ENCODE measurements at regions not wholly inside any gene's neighbourhood (a gene's known extent, or its start where the extent isn't known, plus 50 kb on each side); places are given as distances from the start of the nearest gene placed in this dataset.
A peak's percentile ranks its signal among the peaks of the same experiment; 100 is the strongest.

DNA sequence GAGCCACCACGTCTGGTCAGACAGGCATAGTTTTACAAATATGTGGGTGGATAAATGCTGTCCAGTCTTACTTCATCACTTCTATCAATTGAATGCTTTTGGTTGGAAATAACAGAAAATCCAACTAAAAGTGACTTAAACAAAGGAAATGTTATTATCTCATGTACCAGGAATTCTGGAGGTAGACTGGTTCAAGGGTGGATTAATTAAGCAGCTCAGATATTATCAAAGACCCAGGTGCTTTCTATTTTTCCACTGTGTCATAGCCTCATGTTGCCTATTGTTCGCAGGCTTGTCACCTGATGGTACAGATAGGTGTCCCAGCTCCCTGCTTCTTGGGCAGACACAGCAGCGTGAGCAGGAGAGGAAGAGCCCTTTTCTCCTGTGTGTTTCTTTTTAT, 156.1 kb upstream of the CTBP2 start:
- Histone ChIP-seq H3K27me3 (no peaks in the 10 kb centered on the region), H3K36me3 (no peaks in the 10 kb centered on the region), H3K27ac (no peak overlapping the region), H3K4me1 (no peaks in the 10 kb centered on the region), H3K4me3 (no peak overlapping the region), H3K9me3 (replicated peaks) (no peaks in the 10 kb centered on the region)
- DNase-seq: no peak

DNA sequence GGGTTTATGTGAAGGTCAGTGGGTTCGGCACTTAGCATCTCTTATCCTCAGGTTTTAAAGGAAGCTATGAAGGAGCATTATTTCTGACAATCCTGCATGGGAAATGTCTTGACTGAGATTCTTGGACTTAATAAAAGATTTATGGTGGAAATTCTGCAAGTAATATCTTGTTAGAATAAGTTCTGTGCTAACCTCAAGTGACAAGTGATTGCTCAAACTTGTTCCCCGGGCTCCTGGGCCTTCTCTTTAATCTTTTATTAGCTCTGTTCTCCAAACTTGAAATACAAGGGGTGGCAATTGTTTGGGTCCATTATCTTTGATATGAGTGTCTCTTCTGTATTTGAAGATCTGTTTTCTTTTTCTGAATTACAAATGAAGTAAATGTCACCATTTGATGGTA, 140.6 kb upstream of the CTBP2 start:
- H3K4me1 ChIP-seq: no peaks in the 10 kb centered on the region
- DNase-seq: no peak

DNA sequence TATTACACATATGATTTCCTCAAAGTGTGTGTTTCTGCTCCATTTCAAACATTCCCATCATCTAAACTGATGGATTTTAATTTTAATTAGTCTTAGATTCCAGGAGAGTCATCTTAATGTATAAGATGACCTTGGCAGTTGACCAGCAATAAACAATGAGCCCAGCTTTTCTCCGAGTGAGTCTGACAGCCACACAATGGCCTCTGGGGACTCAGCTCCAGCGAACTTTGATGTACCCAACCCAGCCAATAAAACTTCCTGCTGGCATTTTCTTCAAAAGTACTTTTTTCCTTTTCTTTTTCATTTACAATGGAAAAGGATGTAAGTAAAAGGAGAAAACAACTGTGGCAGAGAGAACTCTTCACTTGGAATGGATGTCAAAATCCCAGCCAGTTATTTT, 139.1 kb upstream of the CTBP2 start:
- H3K4me3 ChIP-seq: no peak overlapping the region
- no peaks in the 10 kb centered on the region for H3K4me1 ChIP-seq
- no peaks in the 10 kb centered on the region for H3K9me3 ChIP-seq (replicated peaks)
- no peaks in the 10 kb centered on the region for H3K27me3 ChIP-seq
- no peak for DNase-seq
- no peak overlapping the region for H3K27ac ChIP-seq
- no peaks in the 10 kb centered on the region for H3K36me3 ChIP-seq

More for the DNA sequence above, 140.6 kb upstream of the CTBP2 start:
- Histone ChIP-seq H3K27me3 (no peaks in the 10 kb centered on the region), H3K4me3 (no peak overlapping the region), H3K27ac (no peak overlapping the region), H3K36me3 (no peaks in the 10 kb centered on the region), H3K9me3 (replicated peaks) (no peaks in the 10 kb centered on the region)

DNA sequence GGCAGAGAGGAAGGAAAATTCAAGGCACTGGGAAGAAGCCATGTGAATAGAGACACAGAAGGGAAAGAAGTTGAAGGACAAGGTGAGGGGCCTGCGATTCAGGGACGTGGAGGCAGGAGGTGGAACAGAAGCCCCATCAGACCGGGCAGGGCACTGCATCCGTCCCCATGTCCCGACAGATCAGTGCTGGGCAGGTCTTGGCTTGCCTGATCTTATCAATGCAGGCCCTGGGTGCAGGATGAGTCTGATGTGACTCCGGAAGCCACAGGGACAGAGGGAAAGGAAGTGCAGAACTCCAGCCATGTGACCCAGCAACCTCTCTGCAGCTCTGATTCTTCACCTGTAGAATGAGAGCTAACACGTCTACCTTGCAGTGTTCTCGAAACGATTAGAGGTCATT, 136.2 kb upstream of the CTBP2 start:
- Histone ChIP-seq H3K4me1 (no peaks in the 10 kb centered on the region), H3K9me3 (replicated peaks) (no peaks in the 10 kb centered on the region), H3K27me3 (no peaks in the 10 kb centered on the region), H3K27ac (no peak overlapping the region), H3K4me3 (no peak overlapping the region), H3K36me3 (no peaks in the 10 kb centered on the region)
- no peak for DNase-seq

DNA sequence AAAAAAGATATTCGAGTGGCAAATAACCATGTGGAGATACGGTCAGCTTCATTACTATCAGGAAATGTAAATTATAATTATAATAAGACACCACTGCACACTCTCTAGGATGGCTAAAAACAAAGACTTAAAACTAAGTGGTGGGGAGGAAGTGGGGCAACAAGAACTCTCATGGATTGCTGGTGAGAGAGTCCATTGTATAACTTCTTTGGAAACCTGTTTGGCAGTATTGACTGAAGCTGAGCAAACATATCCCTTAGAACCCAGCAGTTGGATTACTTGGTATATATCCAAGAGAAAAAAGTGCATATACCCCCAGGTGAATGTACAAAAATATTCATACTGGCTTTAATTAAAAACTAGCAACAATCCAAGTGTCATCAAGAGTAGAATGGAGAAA, 133.7 kb upstream of the CTBP2 start:
- no peak for DNase-seq
- Histone ChIP-seq H3K4me1 (no peaks in the 10 kb centered on the region), H3K27ac (no peak overlapping the region), H3K4me3 (no peak overlapping the region), H3K27me3 (no peaks in the 10 kb centered on the region), H3K9me3 (replicated peaks) (no peaks in the 10 kb centered on the region), H3K36me3 (no peaks in the 10 kb centered on the region)

DNA sequence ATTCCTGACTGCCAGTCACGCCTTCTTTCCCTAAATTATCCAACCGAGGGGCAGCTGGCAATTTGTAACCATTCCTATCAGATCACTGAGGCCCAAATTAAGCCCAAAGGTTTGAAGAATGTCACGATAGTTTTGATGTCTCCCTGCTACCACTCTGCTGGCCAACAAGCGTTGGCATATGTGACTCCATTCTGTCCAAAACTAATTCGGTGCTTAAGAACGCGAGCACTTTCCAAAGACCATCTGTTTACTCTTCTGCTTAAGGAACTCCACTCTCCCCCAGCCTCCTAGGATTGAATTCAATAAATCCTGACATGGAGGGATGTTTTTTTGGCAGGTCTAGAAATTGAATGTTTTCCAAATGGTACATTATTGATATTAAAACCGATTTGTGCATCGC, 131.5 kb upstream of the CTBP2 start:
- Histone ChIP-seq H3K36me3 (no peaks in the 10 kb centered on the region), H3K27ac (no peak overlapping the region), H3K9me3 (replicated peaks) (no peaks in the 10 kb centered on the region), H3K27me3 (no peaks in the 10 kb centered on the region), H3K4me3 (no peak overlapping the region), H3K4me1 (no peaks in the 10 kb centered on the region)
- no peak for DNase-seq

DNA sequence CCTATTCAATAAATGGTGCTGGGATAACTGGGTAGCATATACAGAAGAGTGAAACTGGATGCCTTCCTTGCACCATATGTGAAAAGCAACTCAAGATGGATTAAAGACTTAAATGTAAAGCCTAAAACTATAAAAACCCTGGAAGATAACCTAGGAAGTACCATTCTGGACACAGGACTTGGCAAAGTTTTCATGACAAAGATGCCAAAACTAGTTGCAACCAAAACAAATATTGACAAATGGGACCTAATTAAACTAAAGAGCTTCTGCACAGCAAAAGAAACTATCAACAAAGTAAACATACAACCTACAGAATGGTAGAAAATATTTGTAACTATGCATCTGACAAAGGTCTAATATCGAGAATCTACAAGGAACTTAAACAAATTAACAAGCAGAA, 129.1 kb upstream of the CTBP2 start:
- Histone ChIP-seq H3K27ac (no peak overlapping the region), H3K9me3 (replicated peaks) (no peaks in the 10 kb centered on the region), H3K4me3 (no peak overlapping the region), H3K4me1 (no peaks in the 10 kb centered on the region), H3K36me3 (no peaks in the 10 kb centered on the region), H3K27me3 (no peaks in the 10 kb centered on the region)
- DNase-seq: no peak

DNA sequence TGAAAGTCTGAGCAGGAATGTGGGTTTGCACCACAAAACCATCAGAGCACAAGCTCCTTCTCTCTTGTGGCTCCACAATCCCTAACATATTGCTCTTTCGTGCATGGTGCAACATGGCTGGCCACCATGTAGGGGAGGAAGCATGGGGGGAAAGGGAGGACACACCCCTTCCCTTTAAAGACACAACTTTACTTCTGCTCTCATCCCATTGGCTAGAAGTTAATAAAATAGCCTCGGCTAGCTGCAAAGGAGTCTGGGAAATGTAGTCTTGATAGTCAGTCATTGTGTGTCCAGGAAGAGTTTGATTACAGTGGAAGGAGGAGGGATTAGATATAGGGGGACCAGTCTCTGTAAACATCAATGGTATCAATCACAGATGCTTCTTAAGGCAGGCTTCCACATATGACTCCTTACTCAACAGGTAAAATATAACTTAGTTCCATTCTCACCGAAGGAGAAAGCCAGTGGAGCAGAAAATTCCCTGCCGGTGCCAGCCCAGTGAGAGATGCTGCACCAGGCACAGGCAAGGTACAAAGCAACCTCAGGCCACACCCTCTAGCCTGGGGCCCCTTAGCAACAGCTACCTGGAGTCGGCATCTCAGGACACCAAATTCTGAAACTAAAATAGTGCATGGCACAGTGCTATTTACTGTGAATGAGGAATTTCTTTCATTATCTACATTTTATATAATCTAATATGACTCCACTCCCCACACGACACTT, 124.7 kb upstream of the CTBP2 start:
- no peaks in the 10 kb centered on the region for H3K9me3 ChIP-seq (replicated peaks)
- DNase-seq: peak in 1 of 2 experiments; percentile 29
- no peaks in the 10 kb centered on the region for H3K4me1 ChIP-seq
- no peak overlapping the region for H3K4me3 ChIP-seq
- H3K27me3 ChIP-seq: no peaks in the 10 kb centered on the region
- H3K36me3 ChIP-seq: no peaks in the 10 kb centered on the region
- no peak overlapping the region for H3K27ac ChIP-seq

DNA sequence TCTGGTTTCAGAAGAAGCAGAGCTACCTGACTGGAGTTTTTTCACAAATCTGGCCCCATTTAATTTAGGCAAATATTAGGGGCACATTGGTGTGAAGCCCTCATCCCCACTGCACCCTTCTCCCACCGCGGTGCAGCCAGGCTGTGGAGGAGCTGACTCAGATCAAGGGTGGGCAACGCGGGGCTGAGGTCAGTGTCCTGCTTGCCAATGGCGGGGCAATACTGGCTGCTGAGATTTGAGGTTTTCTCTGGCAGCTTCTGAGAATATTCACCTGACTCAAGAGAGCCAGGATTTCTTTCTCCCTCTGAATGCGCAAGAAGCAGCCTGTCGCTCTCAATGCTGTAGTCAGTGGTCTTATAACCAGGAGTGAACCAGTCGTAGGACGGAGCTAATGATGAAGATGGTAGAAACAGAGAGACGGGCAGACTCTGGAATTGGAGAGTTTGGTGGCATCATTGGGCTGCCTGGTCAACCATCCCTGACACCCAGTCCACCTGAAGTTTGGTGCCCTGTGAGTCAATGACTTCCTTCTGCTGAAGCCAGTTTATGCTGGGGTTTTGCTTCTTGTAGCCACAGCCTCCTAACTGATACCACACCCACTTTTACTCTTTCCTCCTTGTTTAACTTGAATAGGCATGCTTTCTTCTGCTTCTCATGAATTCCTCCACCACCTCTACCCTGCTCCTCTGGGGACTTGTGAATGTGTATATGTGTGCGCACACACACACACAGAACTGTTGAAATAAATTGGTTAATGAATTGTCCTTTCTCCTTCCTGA, 123.7 kb upstream of the CTBP2 start:
- DNase-seq: no peak
- Histone ChIP-seq H3K27ac (no peak overlapping the region), H3K4me1 (no peaks in the 10 kb centered on the region), H3K36me3 (no peaks in the 10 kb centered on the region), H3K4me3 (no peak overlapping the region), H3K27me3 (no peaks in the 10 kb centered on the region), H3K9me3 (replicated peaks) (no peaks in the 10 kb centered on the region)

DNA sequence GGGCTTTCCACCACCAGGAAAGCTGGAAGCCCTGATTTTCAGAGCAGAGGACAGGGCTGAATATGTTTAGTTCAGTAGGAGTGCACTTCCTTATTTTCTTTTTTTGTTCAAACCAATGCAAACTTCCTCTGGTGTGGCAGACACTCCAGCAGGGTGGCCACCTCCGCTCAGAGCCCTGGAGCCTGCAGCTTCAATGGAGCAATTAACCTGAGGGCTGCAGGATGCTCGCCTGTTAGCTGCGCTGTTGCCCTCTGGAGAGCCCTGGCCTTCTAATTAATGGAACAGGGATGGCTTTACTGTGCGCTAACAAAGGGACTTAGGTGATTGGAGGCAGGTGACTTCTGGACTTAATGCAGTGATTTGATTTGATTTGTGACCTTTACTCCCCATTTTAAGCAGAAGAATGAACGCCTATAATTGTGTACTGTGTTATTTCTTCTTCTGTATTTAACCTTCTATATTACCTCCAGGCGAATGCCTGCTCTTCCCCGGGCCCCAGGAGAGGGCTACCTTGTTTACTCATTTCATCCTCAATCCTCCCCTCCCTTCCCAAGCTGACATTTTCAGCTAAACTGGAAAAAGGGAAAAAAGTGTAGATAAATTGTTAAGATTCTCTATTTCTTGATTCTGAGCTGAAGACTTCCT, 123.0 kb upstream of the CTBP2 start:
- DNase-seq: no peak

DNA sequence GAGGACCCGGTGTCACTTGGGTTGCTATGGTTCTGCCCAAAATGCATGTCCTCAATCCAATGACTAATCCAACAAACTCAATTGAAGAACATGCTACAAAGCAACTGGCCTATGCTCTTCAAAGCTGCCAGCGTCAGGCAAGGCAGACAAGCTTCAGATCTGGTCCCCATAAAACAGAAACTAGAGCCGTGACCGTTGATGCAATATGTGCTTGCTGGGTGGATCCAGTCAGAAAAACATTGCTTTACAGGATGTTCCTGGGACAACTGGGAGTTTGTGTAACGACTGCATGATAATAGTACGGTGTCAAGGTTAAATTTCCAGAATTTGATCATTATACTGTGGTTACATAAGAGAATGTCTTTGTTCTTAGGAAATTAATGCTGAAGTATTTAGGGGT, 120.7 kb upstream of the CTBP2 start:
- Histone ChIP-seq H3K27ac (no peak overlapping the region), H3K9me3 (replicated peaks) (no peaks in the 10 kb centered on the region), H3K4me3 (no peak overlapping the region), H3K36me3 (no peaks in the 10 kb centered on the region), H3K27me3 (no peaks in the 10 kb centered on the region), H3K4me1 (no peaks in the 10 kb centered on the region)
- DNase-seq: no peak

More for the DNA sequence above, 123.0 kb upstream of the CTBP2 start:
- Histone ChIP-seq H3K9me3 (replicated peaks) (no peaks in the 10 kb centered on the region), H3K27me3 (no peaks in the 10 kb centered on the region), H3K4me3 (no peak overlapping the region), H3K4me1 (no peaks in the 10 kb centered on the region), H3K36me3 (no peaks in the 10 kb centered on the region), H3K27ac (no peak overlapping the region)

DNA sequence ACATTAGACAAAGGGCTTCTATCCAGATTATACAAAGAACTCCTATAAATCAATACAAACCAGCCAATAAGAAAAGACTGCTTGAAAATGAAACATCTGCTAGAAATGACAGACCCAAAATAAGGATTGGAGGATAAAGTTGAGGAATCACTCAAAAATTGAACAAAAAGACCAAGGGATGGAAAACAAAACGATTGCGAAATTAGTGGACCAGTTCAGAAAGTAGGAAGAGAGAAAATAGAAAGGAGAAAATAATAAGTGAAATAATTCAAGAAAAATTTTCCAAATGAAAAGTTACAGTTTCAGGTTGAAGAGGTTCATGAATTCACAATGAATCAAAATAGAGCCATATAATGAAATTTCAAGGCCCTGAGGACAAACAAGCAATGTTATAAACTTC, 115.8 kb upstream of the CTBP2 start:
- Histone ChIP-seq H3K4me3 (no peak overlapping the region), H3K27ac (no peak overlapping the region), H3K27me3 (no peaks in the 10 kb centered on the region), H3K4me1 (no peaks in the 10 kb centered on the region), H3K9me3 (replicated peaks) (no peaks in the 10 kb centered on the region), H3K36me3 (no peaks in the 10 kb centered on the region)
- no peak for DNase-seq

DNA sequence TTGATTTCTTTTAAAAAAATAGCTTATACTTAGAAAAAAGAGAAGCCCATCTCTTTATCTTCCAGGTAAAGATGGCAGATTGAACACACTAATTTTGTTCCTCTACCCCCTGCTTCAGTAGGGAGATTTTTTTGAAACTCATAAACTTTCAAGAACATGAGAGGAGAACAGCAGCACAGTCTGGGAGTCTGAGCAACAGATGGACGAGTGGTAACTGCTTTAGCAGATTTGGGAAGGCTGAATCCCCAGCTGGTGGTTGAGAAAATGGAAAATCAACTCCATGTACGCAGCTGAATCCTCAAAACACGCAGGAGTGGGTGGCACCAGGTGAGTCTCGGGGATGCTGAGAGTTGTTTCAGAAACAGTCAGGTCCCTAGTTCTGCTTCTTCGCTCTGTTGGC, 114.6 kb upstream of the CTBP2 start:
- Histone ChIP-seq H3K4me1 (no peaks in the 10 kb centered on the region), H3K36me3 (no peaks in the 10 kb centered on the region), H3K27me3 (no peaks in the 10 kb centered on the region), H3K9me3 (replicated peaks) (no peaks in the 10 kb centered on the region), H3K27ac (no peak overlapping the region), H3K4me3 (no peak overlapping the region)
- DNase-seq: no peak

DNA sequence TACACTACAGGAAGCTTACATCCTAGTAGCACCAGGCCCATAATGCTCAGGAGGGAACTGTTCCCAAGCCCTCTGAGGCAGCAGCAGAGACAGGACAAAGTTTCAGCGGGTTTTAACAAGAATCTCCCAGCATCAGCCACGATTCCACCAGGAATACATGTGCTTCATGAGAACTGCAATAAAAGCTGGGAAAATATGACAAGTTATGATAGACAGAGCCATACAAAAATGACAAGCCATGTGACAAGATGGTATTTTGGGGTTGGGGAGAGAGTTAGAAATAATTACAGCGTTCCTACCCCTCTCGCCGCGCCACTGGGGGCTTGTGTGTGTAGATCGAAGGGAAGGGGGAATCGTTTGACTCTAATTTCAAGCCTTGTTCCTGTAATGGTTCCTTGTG, 112.7 kb upstream of the CTBP2 start:
- H3K9me3 ChIP-seq (replicated peaks): no peaks in the 10 kb centered on the region
- no peaks in the 10 kb centered on the region for H3K27me3 ChIP-seq
- no peaks in the 10 kb centered on the region for H3K36me3 ChIP-seq
- no peak for DNase-seq
- H3K27ac ChIP-seq: no peak overlapping the region
- no peaks in the 10 kb centered on the region for H3K4me1 ChIP-seq
- no peak overlapping the region for H3K4me3 ChIP-seq

DNA sequence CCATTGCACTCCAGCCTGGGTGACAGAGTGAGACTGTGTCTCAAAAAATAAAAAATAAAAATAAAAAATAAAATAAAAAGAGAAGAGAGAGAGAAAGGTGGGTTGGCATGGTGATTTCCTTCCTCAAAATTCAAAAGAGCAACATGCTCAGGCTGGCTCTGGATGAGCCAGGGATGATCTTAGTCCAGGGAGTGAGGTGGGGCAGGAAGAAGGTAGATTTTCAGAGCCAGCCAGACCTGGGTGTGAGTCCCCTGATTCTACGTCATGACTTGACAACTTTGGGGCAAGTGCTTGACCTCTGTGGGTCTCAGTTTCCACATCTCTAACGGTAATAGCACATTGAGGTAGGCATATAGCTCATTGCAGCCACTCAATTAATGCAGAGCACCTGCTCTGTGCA, 109.4 kb upstream of the CTBP2 start:
- no peaks in the 10 kb centered on the region for H3K4me1 ChIP-seq
- H3K36me3 ChIP-seq: no peaks in the 10 kb centered on the region
- no peaks in the 10 kb centered on the region for H3K9me3 ChIP-seq (replicated peaks)
- no peak overlapping the region for H3K27ac ChIP-seq
- H3K4me3 ChIP-seq: no peak overlapping the region
- no peak for DNase-seq
- no peaks in the 10 kb centered on the region for H3K27me3 ChIP-seq

Data from SJCRH30 (cell line).